H9 (cell line): ENCODE measurements at regions not wholly inside any gene's neighbourhood (a gene's known extent, or its start where the extent isn't known, plus 50 kb on each side); places are given as distances from the start of the nearest gene placed in this dataset.
"Not testable (repeated sequence)": the region's sequence is repeated elsewhere in the genome, so short reads cannot be mapped to it uniquely, and the experiment has no call there.

Source experiments
- DNase-seq: peaks from one replicate; pipeline ENCODE4 v3.0.0-alpha.2; 2017
- H2AFZ ChIP-seq: one replicate; pipeline ENCODE4 v1.6.1; 2013; ENCODE audit warnings: mild to moderate bottlenecking, low read length, control low read depth, moderate library complexity
- H2AK5ac ChIP-seq: 2 replicates; pipeline ENCODE4 v1.6.1; 2013; ENCODE audit warnings: low read length, control low read depth, mixed read lengths; ENCODE audit not compliant: insufficient read length
- H2BK120ac ChIP-seq: one replicate; pipeline ENCODE4 v1.6.1; 2013; ENCODE audit warnings: low read depth, mild to moderate bottlenecking, low read length, control low read depth, inconsistent platforms; ENCODE audit not compliant: poor library complexity, severe bottlenecking
- H2BK12ac ChIP-seq: 2 replicates; pipeline ENCODE4 v1.6.1; 2013; ENCODE audit warnings: low read length, control low read depth, mixed read lengths, low read depth; ENCODE audit not compliant: insufficient read length
- H2BK15ac ChIP-seq: 2 replicates; pipeline ENCODE4 v1.6.1; 2013; ENCODE audit warnings: low read depth, low read length, control low read depth
- H2BK20ac ChIP-seq: one replicate; pipeline ENCODE4 v1.6.1; 2013; ENCODE audit warnings: low read depth, mild to moderate bottlenecking, low read length, control low read depth, inconsistent platforms; ENCODE audit not compliant: poor library complexity, severe bottlenecking
- H2BK5ac ChIP-seq: 2 replicates; pipeline ENCODE4 v1.6.1; 2013; ENCODE audit warnings: low read length, control low read depth, mixed read lengths; ENCODE audit not compliant: insufficient read length
- H3K14ac ChIP-seq: 2 replicates; pipeline ENCODE4 v1.6.1; 2013; ENCODE audit warnings: low read length, control low read depth; ENCODE audit not compliant: insufficient read depth
- H3K18ac ChIP-seq: 2 replicates; pipeline ENCODE4 v1.6.1; 2013; ENCODE audit warnings: low read depth, mild to moderate bottlenecking, mixed read lengths, low read length, control low read depth; ENCODE audit not compliant: insufficient read length
- H3K23ac ChIP-seq: 2 replicates; pipeline ENCODE4 v1.6.1; 2013; ENCODE audit warnings: low read length, control low read depth, mixed read lengths, low read depth; ENCODE audit not compliant: insufficient read length
- H3K23me2 ChIP-seq: 2 replicates; pipeline ENCODE4 v1.6.1; 2013; ENCODE audit warnings: low read depth, mild to moderate bottlenecking, mixed read lengths, low read length, control low read depth; ENCODE audit not compliant: insufficient read length, poor library complexity, severe bottlenecking
- H3K27ac ChIP-seq: 2 replicates; pipeline ENCODE4 v1.5.1; 2013; ENCODE audit warnings: low read length, control low read depth, mixed read lengths, low read depth; ENCODE audit not compliant: insufficient read length
- H3K27me3 ChIP-seq: 2 replicates; pipeline ENCODE4 v1.6.1; 2013; ENCODE audit warnings: low read length, control low read depth, inconsistent platforms; ENCODE audit not compliant: insufficient read depth
- H3K4ac ChIP-seq: 2 replicates; pipeline ENCODE4 v1.6.1; 2013; ENCODE audit warnings: low read depth, mild to moderate bottlenecking, control low read depth, inconsistent platforms, low read length, moderate library complexity
- H3K4me1 ChIP-seq: 2 replicates; pipeline ENCODE4 v1.6.1; 2013; ENCODE audit warnings: low read length, control low read depth, inconsistent platforms; ENCODE audit not compliant: insufficient read depth
- H3K4me2 ChIP-seq: 2 replicates; pipeline ENCODE4 v1.6.1; 2013; ENCODE audit warnings: low read length, control low read depth, mixed read lengths; ENCODE audit not compliant: insufficient read length, insufficient read depth
- H3K56ac ChIP-seq: 2 replicates; pipeline ENCODE4 v1.6.1; 2013; ENCODE audit warnings: low read depth, mild to moderate bottlenecking, mixed read lengths, low read length, control low read depth; ENCODE audit not compliant: insufficient read length
- H3K79me1 ChIP-seq: 2 replicates; pipeline ENCODE4 v1.6.1; 2013; ENCODE audit warnings: low read depth, mild to moderate bottlenecking, moderate library complexity, low read length, control low read depth, inconsistent platforms; ENCODE audit not compliant: insufficient read depth, poor library complexity, severe bottlenecking
- H3K79me2 ChIP-seq: 2 replicates; pipeline ENCODE4 v1.6.1; 2013; ENCODE audit warnings: low read length, control low read depth, inconsistent platforms; ENCODE audit not compliant: insufficient read depth
- H3K9ac ChIP-seq: 2 replicates; pipeline ENCODE4 v1.6.1; 2013; ENCODE audit warnings: low read length, control low read depth, mixed read lengths; ENCODE audit not compliant: insufficient read length; ENCODE audit errors: extremely low read depth
- H3K9me3 ChIP-seq: one replicate; pipeline ENCODE4 v1.6.1; 2013; ENCODE audit warnings: low read depth, low read length, inconsistent platforms; ENCODE audit not compliant: control insufficient read depth
- H3T11ph ChIP-seq: one replicate; pipeline ENCODE4 v1.6.1; 2013; ENCODE audit warnings: mild to moderate bottlenecking, low read length, control low read depth, inconsistent platforms
- H4K20me1 ChIP-seq: one replicate; pipeline ENCODE4 v1.6.1; 2013; ENCODE audit not compliant: control insufficient read depth, insufficient read length, insufficient read depth
- H4K5ac ChIP-seq: 2 replicates; pipeline ENCODE4 v1.6.1; 2013; ENCODE audit warnings: low read depth, mild to moderate bottlenecking, mixed read lengths, low read length, control low read depth; ENCODE audit not compliant: insufficient read length
- H4K8ac ChIP-seq: replicated peaks from 2 replicates; pipeline ENCODE4 v1.6.1; 2013; ENCODE audit warnings: low read length, control low read depth, mixed read lengths, low read depth; ENCODE audit not compliant: insufficient read length
- H4K91ac ChIP-seq: 2 replicates; pipeline ENCODE4 v1.6.1; 2013; ENCODE audit warnings: low read depth, mild to moderate bottlenecking, moderate library complexity, mixed read lengths, low read length, control low read depth; ENCODE audit not compliant: insufficient read length
- H3K27ac Mint-ChIP-seq, 3 experiments: 2 replicates in 2 of 3; 3 replicates in 1 of 3; pipeline ENCODE4 v1.8.0; 2020 to 2021; ENCODE audit warnings: mixed read lengths in 3 of 3, mild to moderate bottlenecking in 1 of 3, moderate library complexity in 1 of 3
- H3K27me3 Mint-ChIP-seq: 2 replicates; pipeline ENCODE4 v1.8.0; 2021; ENCODE audit warnings: low read depth, mild to moderate bottlenecking, moderate library complexity, mixed read lengths
- H3K36me3 Mint-ChIP-seq, 3 experiments: 2 replicates in 2 of 3; 3 replicates in 1 of 3; pipeline ENCODE4 v1.8.0; 2020 to 2021; ENCODE audit warnings: low read depth in 3 of 3, mixed read lengths in 3 of 3; ENCODE audit not compliant: insufficient read depth in 1 of 3
- H3K4me1 Mint-ChIP-seq, 2 experiments: 2 replicates each; pipeline ENCODE4 v1.8.0; 2020; ENCODE audit warnings: mixed read lengths in 2 of 2
- H3K4me3 Mint-ChIP-seq, 2 experiments: 2 replicates in 1 of 2; 3 replicates in 1 of 2; pipeline ENCODE4 v1.8.0; 2020 to 2021; ENCODE audit warnings: mild to moderate bottlenecking in 2 of 2, mixed read lengths in 2 of 2, moderate library complexity in 1 of 2
- H3K9me3 Mint-ChIP-seq, 2 experiments: 2 replicates in 1 of 2; 3 replicates in 1 of 2; pipeline ENCODE4 v1.8.0; 2020; ENCODE audit warnings: mild to moderate bottlenecking in 2 of 2, mixed read lengths in 2 of 2, moderate library complexity in 1 of 2
- CTCF ChIP-seq: fragments of 200-600 bp; sonication (generic); conservative IDR thresholded peaks from 3 replicates; pipeline ENCODE4 v1.8.0; 2021; ENCODE audit warnings: antibody characterized with exemption, mild to moderate bottlenecking
- WGBS: extraction: QIAGEN DNeasy Blood & Tissue Kit; methylation state at CpG from one replicate; pipeline ENCODE4 v1.1.7; 2013; ENCODE audit warnings: missing lambda C conversion rate, low lambda C conversion rate, mixed read lengths; ENCODE audit not compliant: insufficient read length; ENCODE audit errors: extremely low coverage; 5-methylcytosine and 5-hydroxymethylcytosine counted together

- Mint-ChIP-seq H3K9me3 (peaks cover 8 to 13% of the 10 kb centered on the region in 2 experiments), H3K27ac (no peak overlapping the region; a peak in 1 of 7 replicates), H3K4me3 (no peak overlapping the region), H3K36me3 (peaks cover 0 to 10% (median 2%) of the 10 kb centered on the region in 3 experiments; a peak in 4 of 7 replicates), H3K4me1 (no peaks in the 10 kb centered on the region), H3K27me3 (no peaks in the 10 kb centered on the region)
- Histone ChIP-seq H3K79me1 (no peaks in the 10 kb centered on the region), H3K9ac (no peak overlapping the region), H2BK20ac (no peak overlapping the region), H3K27me3 (no peaks in the 10 kb centered on the region), H3K23ac (no peak overlapping the region), H4K91ac (no peak overlapping the region), H2AK5ac (no peak overlapping the region), H4K5ac (no peak overlapping the region), H3K9me3 (no peaks in the 10 kb centered on the region), H3K4me1 (no peaks in the 10 kb centered on the region), H2BK12ac (no peak overlapping the region), H3K56ac (no peak overlapping the region), H3K27ac (no peak overlapping the region), H2BK5ac (no peak overlapping the region), H3K79me2 (no peaks in the 10 kb centered on the region), H4K8ac (no peak overlapping the region), H3K4me2 (no peak overlapping the region), H4K20me1 (no peaks in the 10 kb centered on the region), H3K4ac (no peak overlapping the region), H2BK15ac (no peak overlapping the region), H3T11ph (no peak overlapping the region), H3K23me2 (no peaks in the 10 kb centered on the region), H2BK120ac (no peak overlapping the region), H3K18ac (no peak overlapping the region), H3K14ac (no peak overlapping the region), H2AFZ (no peak overlapping the region)
- WGBS: no CpG with 5 or more reads among the region's 3 CpGs
- TF ChIP-seq CTCF: no peak; the same call in 2 of the 3 replicates
- no peak for DNase-seq
These were observed 877.9 kb upstream of the TMEFF2 start for GRCh38 chr2:193072647-193073046.

- H3K14ac ChIP-seq, H4K5ac ChIP-seq, H3T11ph ChIP-seq, H3K27me3 ChIP-seq, H3K79me2 ChIP-seq, H3K23ac ChIP-seq, H3K23me2 ChIP-seq, H3K56ac ChIP-seq, H3K27me3 Mint-ChIP-seq, H2AFZ ChIP-seq, H4K91ac ChIP-seq, H3K9ac ChIP-seq, H3K4me3 Mint-ChIP-seq, H3K4ac ChIP-seq, H3K9me3 ChIP-seq, H3K27ac ChIP-seq, H2BK20ac ChIP-seq, H4K8ac ChIP-seq, H3K4me1 Mint-ChIP-seq, H2BK15ac ChIP-seq, H2BK5ac ChIP-seq, H3K79me1 ChIP-seq, H4K20me1 ChIP-seq, H3K18ac ChIP-seq, H3K4me1 ChIP-seq, H3K4me2 ChIP-seq, H2AK5ac ChIP-seq, DNase-seq, H2BK12ac ChIP-seq, H2BK120ac ChIP-seq: not testable (repeated sequence)
- H3K36me3 Mint-ChIP-seq: peaks cover 15 to 32% (median 19%) of the 10 kb centered on the region in 3 experiments
- no CpG with 5 or more reads among the region's 3 CpGs for WGBS
- 0 out of 7 replicates have a peak overlapping the region, but pooled peaks of 1 of the 3 experiments have one; percentile 63 for H3K27ac Mint-ChIP-seq
- H3K9me3 Mint-ChIP-seq: peaks cover 29 to 30% of the 10 kb centered on the region in 2 experiments
These were observed 830.8 kb upstream of the TMEFF2 start for GRCh38 chr2:193025556-193025955.
